Mesendoderm (in vitro differentiated cells): ENCODE measurements at regions not wholly inside any gene's neighbourhood (a gene's known extent, or its start where the extent isn't known, plus 50 kb on each side); places are given as distances from the start of the nearest gene placed in this dataset.

Experiments used
- DNase-seq: peaks from one replicate; pipeline ENCODE4 v3.0.0; 2013
- H2AK5ac ChIP-seq: 2 replicates; pipeline ENCODE4 v1.6.1; 2013; ENCODE audit warnings: low read length, inconsistent platforms
- H2BK120ac ChIP-seq: 2 replicates; pipeline ENCODE4 v1.6.1; 2013; ENCODE audit warnings: low read depth, mild to moderate bottlenecking, low read length, moderate library complexity, mixed read lengths
- H2BK15ac ChIP-seq: replicated peaks from 2 replicates; pipeline ENCODE4 v1.6.1; 2013; ENCODE audit warnings: low read depth, mild to moderate bottlenecking, moderate library complexity
- H2BK5ac ChIP-seq: 2 replicates; pipeline ENCODE4 v1.6.1; 2013; ENCODE audit warnings: low read length, inconsistent platforms
- H3K18ac ChIP-seq: 2 replicates; pipeline ENCODE4 v1.6.1; 2013; ENCODE audit warnings: mild to moderate bottlenecking, low read length, mixed read lengths
- H3K23ac ChIP-seq: one replicate; pipeline ENCODE4 v1.6.1; 2013; ENCODE audit warnings: low read length
- H3K27ac ChIP-seq: 2 replicates; pipeline ENCODE4 v1.5.1; 2013; ENCODE audit warnings: low read depth, mild to moderate bottlenecking, inconsistent platforms, low read length, moderate library complexity
- H3K27me3 ChIP-seq: 2 replicates; pipeline ENCODE4 v1.6.1; 2013; ENCODE audit warnings: low read length, control low read depth, mild to moderate bottlenecking, inconsistent platforms; ENCODE audit not compliant: insufficient read depth, poor library complexity
- H3K36me3 ChIP-seq: 2 replicates; pipeline ENCODE4 v1.6.1; 2013; ENCODE audit warnings: low read length, inconsistent platforms; ENCODE audit not compliant: control insufficient read depth, insufficient read depth
- H3K4ac ChIP-seq: one replicate; pipeline ENCODE4 v1.6.1; 2013; ENCODE audit warnings: low read depth, mild to moderate bottlenecking, low read length, moderate library complexity
- H3K4me1 ChIP-seq: 2 replicates; pipeline ENCODE4 v1.6.1; 2013; ENCODE audit warnings: low read depth, low read length, inconsistent platforms; ENCODE audit not compliant: control insufficient read depth
- H3K4me2 ChIP-seq: 2 replicates; pipeline ENCODE4 v1.6.1; 2013; ENCODE audit warnings: low read length
- H3K4me3 ChIP-seq: 2 replicates; pipeline ENCODE4 v1.5.1; 2013; ENCODE audit warnings: mild to moderate bottlenecking, low read length
- H3K56ac ChIP-seq: one replicate; pipeline ENCODE4 v1.6.1; 2013; ENCODE audit warnings: low read length
- H3K79me1 ChIP-seq: 2 replicates; pipeline ENCODE4 v1.6.1; 2013; ENCODE audit warnings: low read length, inconsistent platforms
- H3K79me2 ChIP-seq: 2 replicates; pipeline ENCODE4 v1.6.1; 2013; ENCODE audit warnings: mild to moderate bottlenecking, low read length; ENCODE audit not compliant: control insufficient read depth, insufficient read depth
- H3K9ac ChIP-seq: 2 replicates; pipeline ENCODE4 v1.6.1; 2013; ENCODE audit warnings: low read length, inconsistent platforms
- H4K5ac ChIP-seq: one replicate; pipeline ENCODE4 v1.6.1; 2013; ENCODE audit warnings: low read length
- H4K8ac ChIP-seq: one replicate; pipeline ENCODE4 v1.6.1; 2013; ENCODE audit warnings: low read depth, mild to moderate bottlenecking, control low read depth, low read length, moderate library complexity
- WGBS: extraction: QIAGEN DNeasy Blood & Tissue Kit; methylation state at CpG from one replicate; pipeline ENCODE4 v1.1.7; 2013; ENCODE audit warnings: low lambda C conversion rate, missing lambda C conversion rate; ENCODE audit not compliant: insufficient coverage; ENCODE audit errors: extremely low coverage; 5-methylcytosine and 5-hydroxymethylcytosine counted together

DNA sequence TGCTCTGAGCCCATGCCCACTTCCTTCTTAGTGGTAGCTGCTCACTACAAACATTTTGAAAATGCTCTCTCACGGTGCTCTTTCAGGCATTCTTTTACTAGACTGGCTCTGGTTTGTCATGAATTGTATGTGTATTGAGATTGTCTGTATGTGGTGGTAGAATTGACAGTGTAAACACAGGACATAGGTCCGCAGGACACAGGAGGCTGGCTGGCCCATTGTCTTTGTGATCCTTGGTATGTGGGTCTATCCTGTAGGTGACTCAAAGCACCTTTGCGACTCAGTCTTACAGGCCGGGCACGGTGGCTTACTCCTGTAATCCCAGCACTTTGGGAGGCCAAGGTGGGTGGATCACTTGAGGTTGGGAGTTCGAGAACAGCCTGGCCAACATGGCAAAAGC lies 250.9 kb downstream of the C12orf75 start:
- Histone ChIP-seq H2AK5ac (no peak overlapping the region), H2BK15ac (no peak overlapping the region), H4K5ac (no peak overlapping the region), H3K4me2 (no peak overlapping the region), H3K36me3 (no peaks in the 10 kb centered on the region), H3K4me1 (no peaks in the 10 kb centered on the region), H3K18ac (no peak overlapping the region), H3K79me2 (no peaks in the 10 kb centered on the region), H3K4ac (no peak overlapping the region), H3K4me3 (no peak overlapping the region), H2BK120ac (no peak overlapping the region), H3K79me1 (no peaks in the 10 kb centered on the region), H2BK5ac (no peak overlapping the region), H4K8ac (no peak overlapping the region), H3K56ac (no peak overlapping the region), H3K27ac (no peak overlapping the region), H3K27me3 (no peaks in the 10 kb centered on the region), H3K23ac (no peak overlapping the region), H3K9ac (no peak overlapping the region)
- DNase-seq, result peak; percentile 70
- no CpG with 5 or more reads among the region's 6 CpGs for WGBS

- Histone ChIP-seq H2BK15ac (no peak overlapping the region), H3K36me3 (no peaks in the 10 kb centered on the region), H2BK120ac (no peak overlapping the region), H3K4ac (no peak overlapping the region), H3K27ac (no peak overlapping the region), H3K4me3 (no peak overlapping the region), H3K56ac (no peak overlapping the region), H4K5ac (no peak overlapping the region), H3K18ac (no peak overlapping the region), H4K8ac (no peak overlapping the region), H2AK5ac (no peak overlapping the region), H3K23ac (no peak overlapping the region), H3K79me1 (no peaks in the 10 kb centered on the region), H3K9ac (no peak overlapping the region), H3K27me3 (no peaks in the 10 kb centered on the region), H3K79me2 (no peaks in the 10 kb centered on the region), H2BK5ac (no peak overlapping the region), H3K4me1 (no peaks in the 10 kb centered on the region), H3K4me2 (no peak overlapping the region)
- DNase-seq, result no peak
- WGBS, result no CpG with 5 or more reads among the region's 3 CpGs
Observed at GRCh38 chr12:105585107-105585506, 254.6 kb downstream of the C12orf75 start.

DNA sequence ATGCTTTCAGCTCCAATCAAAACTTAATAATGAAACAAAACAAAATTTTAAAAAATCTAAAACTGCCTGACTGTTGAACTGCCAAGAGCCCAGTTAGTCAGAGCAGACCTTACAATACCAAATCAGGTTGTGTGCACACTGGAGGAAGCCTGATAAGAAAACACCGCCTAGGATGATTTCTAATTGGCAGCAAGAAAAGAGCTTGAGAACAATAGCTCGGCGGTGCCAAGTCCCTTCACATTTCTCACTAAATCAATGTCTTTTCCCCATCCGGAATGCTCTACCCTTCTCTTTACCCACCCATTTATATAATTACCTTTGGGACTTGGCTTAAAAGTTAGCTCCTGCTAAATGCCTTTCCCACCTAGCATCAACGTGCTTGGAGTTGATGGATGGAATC lies 256.7 kb downstream of the C12orf75 start:
- Histone ChIP-seq H2BK5ac (no peak overlapping the region), H2AK5ac (no peak overlapping the region), H3K4me2 (no peak overlapping the region), H3K27ac (no peak overlapping the region), H3K36me3 (no peaks in the 10 kb centered on the region), H3K4ac (no peak overlapping the region), H3K79me2 (no peaks in the 10 kb centered on the region), H3K56ac (no peak overlapping the region), H3K4me3 (no peak overlapping the region), H4K8ac (no peak overlapping the region), H4K5ac (no peak overlapping the region), H3K27me3 (no peaks in the 10 kb centered on the region), H3K79me1 (no peaks in the 10 kb centered on the region), H3K9ac (no peak overlapping the region), H3K23ac (no peak overlapping the region), H3K18ac (no peak overlapping the region), H2BK120ac (no peak overlapping the region), H3K4me1 (no peaks in the 10 kb centered on the region), H2BK15ac (no peak overlapping the region)
- WGBS, result no CpG with 5 or more reads among the region's 5 CpGs
- no peak for DNase-seq

- no peak overlapping the region for H3K4ac ChIP-seq
- H3K4me3 ChIP-seq, result no peak overlapping the region
- H4K5ac ChIP-seq, result no peak overlapping the region
- no peaks in the 10 kb centered on the region for H3K79me1 ChIP-seq
- H2BK15ac ChIP-seq, result no peak overlapping the region
- no peak overlapping the region for H3K23ac ChIP-seq
- no peak overlapping the region for H3K56ac ChIP-seq
- DNase-seq, result no peak
- H2BK5ac ChIP-seq, result no peak overlapping the region
- no peak overlapping the region for H2BK120ac ChIP-seq
- H3K18ac ChIP-seq, result no peak overlapping the region
- H3K36me3 ChIP-seq, result no peaks in the 10 kb centered on the region
- H3K4me1 ChIP-seq, result no peaks in the 10 kb centered on the region
- H4K8ac ChIP-seq, result no peak overlapping the region
- no peaks in the 10 kb centered on the region for H3K79me2 ChIP-seq
- H3K4me2 ChIP-seq, result no peak overlapping the region
- H2AK5ac ChIP-seq, result no peak overlapping the region
- H3K27ac ChIP-seq, result no peak overlapping the region
- H3K9ac ChIP-seq, result no peak overlapping the region
- WGBS, result no CpG with 5 or more reads among the region's 4 CpGs
- H3K27me3 ChIP-seq, result no peaks in the 10 kb centered on the region
Observed at GRCh38 chr12:105588106-105588505, 257.6 kb downstream of the C12orf75 start.

GRCh38 chr12:105590571-105590970 lies 260.1 kb downstream of the C12orf75 start:
- H4K8ac ChIP-seq, result no peak overlapping the region
- H2BK5ac ChIP-seq, result no peak overlapping the region
- H3K27me3 ChIP-seq, result no peaks in the 10 kb centered on the region
- no peak overlapping the region for H3K4me2 ChIP-seq
- H4K5ac ChIP-seq, result no peak overlapping the region
- H3K4me3 ChIP-seq, result no peak overlapping the region
- no peaks in the 10 kb centered on the region for H3K79me2 ChIP-seq
- H3K27ac ChIP-seq, result no peak overlapping the region
- no peaks in the 10 kb centered on the region for H3K36me3 ChIP-seq
- H3K4me1 ChIP-seq, result no peaks in the 10 kb centered on the region
- H3K23ac ChIP-seq, result no peak overlapping the region
- H2BK15ac ChIP-seq, result no peak overlapping the region
- H3K56ac ChIP-seq, result no peak overlapping the region
- no peak overlapping the region for H2AK5ac ChIP-seq
- H3K9ac ChIP-seq, result no peak overlapping the region
- no peak overlapping the region for H3K4ac ChIP-seq
- DNase-seq, result no peak
- no CpG with 5 or more reads among the region's 1 CpG for whole genome bisulfite sequencing
- H2BK120ac ChIP-seq, result no peak overlapping the region
- H3K18ac ChIP-seq, result no peak overlapping the region
- no peaks in the 10 kb centered on the region for H3K79me1 ChIP-seq

DNA sequence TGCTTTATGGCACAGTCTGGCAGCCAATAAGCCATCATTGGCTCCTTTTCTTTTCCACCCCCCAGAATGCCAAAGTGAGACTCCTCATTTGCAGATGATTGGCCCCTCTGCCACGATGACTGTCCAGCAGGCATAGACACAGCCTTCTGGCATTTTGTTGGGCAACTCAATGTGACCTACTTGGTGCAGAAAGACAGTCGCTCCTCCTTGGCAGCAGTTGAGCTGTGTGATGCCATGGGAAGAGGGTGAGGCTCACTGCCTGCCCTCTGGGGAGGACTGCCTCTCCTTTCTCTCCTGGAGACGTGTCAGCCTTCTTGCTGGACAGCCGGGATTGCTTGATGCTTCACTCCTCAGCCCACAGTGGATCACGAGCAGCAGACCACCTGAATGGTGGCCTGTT lies 264.9 kb downstream of the C12orf75 start:
- Histone ChIP-seq H3K18ac (no peak overlapping the region), H3K27me3 (no peaks in the 10 kb centered on the region), H3K27ac (no peak overlapping the region), H2BK15ac (no peak overlapping the region), H3K79me2 (no peaks in the 10 kb centered on the region), H2BK120ac (no peak overlapping the region), H3K79me1 (no peaks in the 10 kb centered on the region), H3K56ac (no peak overlapping the region), H3K4ac (no peak overlapping the region), H3K4me2 (no peak overlapping the region), H3K9ac (no peak overlapping the region), H3K36me3 (no peaks in the 10 kb centered on the region), H3K23ac (no peak overlapping the region), H4K5ac (no peak overlapping the region), H3K4me3 (no peak overlapping the region), H3K4me1 (no peaks in the 10 kb centered on the region), H2AK5ac (no peak overlapping the region), H4K8ac (no peak overlapping the region), H2BK5ac (no peak overlapping the region)
- DNase-seq, result no peak
- no CpG with 5 or more reads among the region's 5 CpGs for WGBS
